SK-N-MC (cell line): ENCODE measurements at regions not wholly inside any gene's neighbourhood (a gene's known extent, or its start where the extent isn't known, plus 50 kb on each side); places are given as distances from the start of the nearest gene placed in this dataset.

Experiments used
- EZH2 ChIP-seq: fragments of 200-600 bp; sonication (generic); IDR thresholded peaks from one replicate; pipeline ENCODE4 v1.6.1; 2017; ENCODE audit warnings: antibody characterized with exemption
- POLR2AphosphoS5 ChIP-seq: IDR thresholded peaks from 2 replicates; pipeline ENCODE4 v1.6.1; 2012; ENCODE audit warnings: mild to moderate bottlenecking, low read depth, low read length, borderline replicate concordance

GRCh38 chr17:45700171-45701090 lies 83.7 kb upstream of the CRHR1 start:
- TF ChIP-seq EZH2: no peak
- no peak for TF ChIP-seq POLR2AphosphoS5
